HFF-Myc (cell line): ENCODE measurements at regions not wholly inside any gene's neighbourhood (a gene's known extent, or its start where the extent isn't known, plus 50 kb on each side); places are given as distances from the start of the nearest gene placed in this dataset.

Experiments
- DNase-seq: peaks from one replicate; pipeline ENCODE4 v3.0.0-alpha.2; 2011; ENCODE audit warnings: low read depth; ENCODE audit errors: extremely low read depth
- H3K4me3 ChIP-seq: replicated peaks from 2 replicates; pipeline ENCODE4 v1.5.1; 2011; ENCODE audit warnings: low read depth, mild to moderate bottlenecking, control low read depth, low read length
- CTCF ChIP-seq: IDR thresholded peaks from 2 replicates; pipeline ENCODE4 v1.5.1; 2012; ENCODE audit warnings: mild to moderate bottlenecking, low read depth, low read length, control low read depth; ENCODE audit errors: missing control alignments

GRCh38 chr13:111577956-111578605 lies 257.6 kb downstream of the TEX29 start:
- H3K4me3 ChIP-seq = no peak overlapping the region
- TF ChIP-seq CTCF = no peak
- no peak for DNase-seq

- no peak overlapping the region for H3K4me3 ChIP-seq
- no peak for TF ChIP-seq CTCF
- DNase-seq = no peak
Measured at GRCh38 chr13:111584101-111584672, 263.7 kb downstream of the TEX29 start.

- no peak for DNase-seq
- no peak overlapping the region for H3K4me3 ChIP-seq
- TF ChIP-seq CTCF = no peak
Measured at GRCh38 chr13:111584870-111585269, 264.4 kb downstream of the TEX29 start.

- H3K4me3 ChIP-seq = no peak overlapping the region
- no peak for DNase-seq
- no peak for TF ChIP-seq CTCF
Measured at GRCh38 chr13:111586291-111586690, 265.8 kb downstream of the TEX29 start.

- H3K4me3 ChIP-seq = no peak overlapping the region
- DNase-seq = no peak
- no peak for TF ChIP-seq CTCF
Measured at GRCh38 chr13:111587249-111587648, 266.8 kb downstream of the TEX29 start.

- TF ChIP-seq CTCF = no peak
- no peak for DNase-seq
- no peak overlapping the region for H3K4me3 ChIP-seq
Measured at GRCh38 chr13:111589321-111589720, 268.9 kb downstream of the TEX29 start.

- TF ChIP-seq CTCF = no peak
- no peak for DNase-seq
- H3K4me3 ChIP-seq = no peak overlapping the region
Measured at GRCh38 chr13:111589992-111590391, 269.6 kb downstream of the TEX29 start.
